H1 (cell line): ENCODE measurements at regions not wholly inside any gene's neighbourhood (a gene's known extent, or its start where the extent isn't known, plus 50 kb on each side); places are given as distances from the start of the nearest gene placed in this dataset.

ENCODE experiments used
- CTCF ChIA-PET: fragments of 300-600 bp; sonication (Branson Sonifier 250); formaldehyde crosslinking; loops from one replicate; lab custom pipeline; 2021; ENCODE audit not compliant: partially characterized antibody; lab: Charles Lee
- POLR2A ChIA-PET: fragments of 300-600 bp; sonication (Branson Sonifier 250); formaldehyde crosslinking; loops from one replicate; lab custom pipeline; 2021; ENCODE audit warnings: inconsistent platforms; ENCODE audit not compliant: partially characterized antibody; lab: Charles Lee
- DNase-seq, 2 experiments: peaks; one replicate each; pipeline versions ENCODE4 v3.0.0 to v3.0.0-alpha.2; 2010 to 2022; ENCODE audit warnings: low spot score in 2 of 2, low read depth in 1 of 2, mixed read lengths in 1 of 2
- FAIRE-seq: peaks from 2 replicates; lab custom pipeline; 2011; peaks lifted over from hg19 to GRCh38; lab: Jason Lieb, UNC
- H2AFZ ChIP-seq: 2 replicates; pipeline ENCODE4 v1.8.1; 2012; ENCODE audit warnings: low read length, inconsistent platforms
- H2AK5ac ChIP-seq: 2 replicates; pipeline ENCODE4 v1.6.1; 2013; ENCODE audit warnings: low read depth, low read length
- H2BK120ac ChIP-seq: replicated peaks from 2 replicates; pipeline ENCODE3; 2013; ENCODE audit warnings: low read depth, low read length, inconsistent platforms
- H2BK12ac ChIP-seq: 2 replicates; pipeline ENCODE4 v1.6.1; 2013; ENCODE audit warnings: low read depth, low read length
- H2BK15ac ChIP-seq: 2 replicates; pipeline ENCODE4 v1.6.1; 2013; ENCODE audit warnings: low read length
- H2BK20ac ChIP-seq: 2 replicates; pipeline ENCODE4 v1.6.1; 2013; ENCODE audit warnings: low read length
- H2BK5ac ChIP-seq: 2 replicates; pipeline ENCODE4 v1.6.1; 2013; ENCODE audit warnings: low read depth, low read length
- H3K14ac ChIP-seq: 2 replicates; pipeline ENCODE4 v1.6.1; 2013; ENCODE audit warnings: inconsistent platforms; ENCODE audit not compliant: insufficient read length
- H3K18ac ChIP-seq: 2 replicates; pipeline ENCODE4 v1.6.1; 2013; ENCODE audit warnings: low read length; ENCODE audit errors: extremely low read depth
- H3K23ac ChIP-seq: 2 replicates; pipeline ENCODE4 v1.6.1; 2013; ENCODE audit warnings: inconsistent platforms; ENCODE audit not compliant: insufficient read length
- H3K23me2 ChIP-seq: 2 replicates; pipeline ENCODE4 v1.6.1; 2013; ENCODE audit warnings: low read depth, low read length
- H3K27ac ChIP-seq: 2 replicates; pipeline ENCODE4 v1.6.1; 2011; ENCODE audit warnings: low read depth, low read length, inconsistent platforms
- H3K27me3 ChIP-seq, 4 experiments: replicated peaks in 1 of 4; 1 replicate in 1 of 4; 2 replicates in 3 of 4; pipeline versions ENCODE4 v1.6.1 to v1.8.1; 2011 to 2013; ENCODE audit warnings: low read length in 3 of 4, mild to moderate bottlenecking in 3 of 4, inconsistent platforms in 2 of 4, mixed read lengths in 2 of 4, moderate library complexity in 1 of 4; ENCODE audit not compliant: control insufficient read depth in 3 of 4, insufficient read depth in 3 of 4; ENCODE audit errors: extremely low read depth in 1 of 4
- H3K36me3 ChIP-seq, 4 experiments: 2 replicates each; pipeline versions ENCODE4 v1.6.1 to v1.8.1; 2011 to 2013; ENCODE audit warnings: mild to moderate bottlenecking in 4 of 4, low read length in 3 of 4, moderate library complexity in 2 of 4, control low read depth in 1 of 4, inconsistent platforms in 1 of 4; ENCODE audit not compliant: insufficient read depth in 4 of 4, control insufficient read depth in 2 of 4
- H3K4ac ChIP-seq: replicated peaks from 2 replicates; pipeline ENCODE3; 2013; ENCODE audit warnings: low read length, low read depth, mixed read lengths, inconsistent platforms; ENCODE audit not compliant: insufficient read length
- H3K4me1 ChIP-seq, 4 experiments: replicated peaks in 1 of 4; 1 replicate in 1 of 4; 2 replicates in 3 of 4; pipeline versions ENCODE4 v1.6.1 to v1.8.1; 2011 to 2013; ENCODE audit warnings: low read length in 3 of 4, inconsistent platforms in 2 of 4, mixed read lengths in 1 of 4; ENCODE audit not compliant: insufficient read depth in 4 of 4, control insufficient read depth in 3 of 4
- H3K4me2 ChIP-seq, 2 experiments: 2 replicates each; pipeline versions ENCODE4 v1.6.1 to v1.8.1; 2011 to 2013; ENCODE audit warnings: low read depth in 2 of 2, low read length in 2 of 2, control low read depth in 1 of 2, inconsistent platforms in 1 of 2, mild to moderate bottlenecking in 1 of 2; ENCODE audit not compliant: insufficient read depth in 1 of 2
- H3K4me3 ChIP-seq, 4 experiments: fragments of 200-600, 300-600 bp in 1 of 4; sonication (generic), shearing (Covaris generic), sonication (Bioruptor Twin) in 1 of 4; 2 replicates each; pipeline versions ENCODE4 v1.5.1 to v1.8.1; 2011 to 2016; ENCODE audit warnings: low read length in 4 of 4, low read depth in 3 of 4, control low read depth in 2 of 4, inconsistent platforms in 2 of 4, mild to moderate bottlenecking in 2 of 4, mixed read lengths in 1 of 4, moderate library complexity in 1 of 4; ENCODE audit not compliant: insufficient read depth in 2 of 4; ENCODE audit errors: extremely low read depth in 1 of 4
- H3K56ac ChIP-seq: replicated peaks from 2 replicates; pipeline ENCODE3; 2013; ENCODE audit warnings: low read depth, mild to moderate bottlenecking, mixed read lengths, low read length, inconsistent platforms; ENCODE audit not compliant: insufficient read length
- H3K79me1 ChIP-seq: 2 replicates; pipeline ENCODE4 v1.6.1; 2013; ENCODE audit warnings: low read depth, low read length, control low read depth
- H3K79me2 ChIP-seq, 2 experiments: 2 replicates each; pipeline versions ENCODE4 v1.6.1 to v1.8.1; 2012 to 2013; ENCODE audit warnings: low read length in 2 of 2, mild to moderate bottlenecking in 2 of 2, inconsistent platforms in 1 of 2; ENCODE audit not compliant: insufficient read depth in 2 of 2, control insufficient read depth in 1 of 2
- H3K9ac ChIP-seq, 4 experiments: replicated peaks in 1 of 4; 1 replicate in 1 of 4; 2 replicates in 3 of 4; pipeline versions ENCODE4 v1.6.1 to v1.8.1; 2011 to 2013; ENCODE audit warnings: low read depth in 3 of 4, low read length in 3 of 4, control low read depth in 2 of 4, mild to moderate bottlenecking in 2 of 4, moderate library complexity in 2 of 4, inconsistent platforms in 1 of 4; ENCODE audit errors: extremely low read depth in 1 of 4
- H3K9me3 ChIP-seq, 2 experiments: 2 replicates each; pipeline versions ENCODE4 v1.6.1 to v1.8.1; 2012 to 2013; ENCODE audit warnings: mild to moderate bottlenecking in 2 of 2, moderate library complexity in 2 of 2, control low read depth in 1 of 2, inconsistent platforms in 1 of 2, low read depth in 1 of 2, low read length in 1 of 2, mixed read lengths in 1 of 2; ENCODE audit not compliant: insufficient read depth in 2 of 2
- H4K20me1 ChIP-seq, 2 experiments: replicated peaks in 1 of 2; 2 replicates each; pipeline versions ENCODE3 to v1.8.1; 2011 to 2013; ENCODE audit warnings: inconsistent platforms in 2 of 2, low read length in 2 of 2, mild to moderate bottlenecking in 1 of 2; ENCODE audit not compliant: insufficient read depth in 2 of 2, control insufficient read depth in 1 of 2
- H4K5ac ChIP-seq: 2 replicates; pipeline ENCODE4 v1.6.1; 2013; ENCODE audit warnings: low read length, low read depth, mixed read lengths, inconsistent platforms; ENCODE audit not compliant: insufficient read length
- H4K8ac ChIP-seq: 2 replicates; pipeline ENCODE4 v1.8.0; 2013; ENCODE audit warnings: mild to moderate bottlenecking, moderate library complexity, low read length, inconsistent platforms; ENCODE audit not compliant: insufficient read depth; ENCODE audit errors: extremely low read depth
- H4K91ac ChIP-seq: replicated peaks from 2 replicates; pipeline ENCODE3; 2013; ENCODE audit warnings: low read length, mixed read lengths, inconsistent platforms; ENCODE audit not compliant: insufficient read length
- BRCA1 ChIP-seq: IDR thresholded peaks from 2 replicates; pipeline ENCODE4 v1.6.1; 2012; ENCODE audit warnings: low read depth, low read length, improper control_type of control experiment
- CREB1 ChIP-seq: IDR thresholded peaks from 2 replicates; pipeline ENCODE4 v1.6.1; 2012; ENCODE audit warnings: inconsistent platforms
- EGR1 ChIP-seq: IDR thresholded peaks from 2 replicates; pipeline ENCODE4 v1.6.1; 2011; ENCODE audit warnings: low read depth, low read length, borderline replicate concordance
- HDAC2 ChIP-seq, 2 experiments: fragments of 300-600 bp in 1 of 2; sonication (generic) in 1 of 2; IDR thresholded peaks; 2 replicates each; pipeline ENCODE4 v1.6.1; 2011 to 2012; ENCODE audit warnings: low read depth in 2 of 2, low read length in 2 of 2, mild to moderate bottlenecking in 2 of 2, moderate library complexity in 2 of 2, borderline replicate concordance in 1 of 2, inconsistent platforms in 1 of 2
- JUN ChIP-seq: IDR thresholded peaks from 2 replicates; pipeline ENCODE4 v1.6.1; 2011; ENCODE audit warnings: low read depth, mild to moderate bottlenecking, improper control_type of control experiment, low read length
- KDM1A ChIP-seq: fragments of 200-600, 300-600 bp; sonication (generic); IDR thresholded peaks from 2 replicates; pipeline ENCODE4 v1.7.1; 2016; ENCODE audit warnings: mild to moderate bottlenecking, low read length, borderline replicate concordance
- RBBP5 ChIP-seq: IDR thresholded peaks from 2 replicates; pipeline ENCODE4 v1.7.1; 2012; ENCODE audit warnings: low read depth, mild to moderate bottlenecking, inconsistent platforms, low read length, moderate library complexity, borderline replicate concordance
- RFX5 ChIP-seq: IDR thresholded peaks from 2 replicates; pipeline ENCODE4 v1.6.1; 2011; ENCODE audit warnings: low read depth, low read length, improper control_type of control experiment, borderline replicate concordance
- RXRA ChIP-seq: IDR thresholded peaks from 2 replicates; pipeline ENCODE4 v1.6.1; 2011; ENCODE audit warnings: low read depth, mild to moderate bottlenecking, low read length, moderate library complexity; ENCODE audit not compliant: insufficient read depth
- SAP30 ChIP-seq: fragments of 300-600 bp; sonication (generic); IDR thresholded peaks from 2 replicates; pipeline ENCODE4 v1.7.1; 2012; ENCODE audit warnings: low read length, moderate library complexity, mild to moderate bottlenecking, inconsistent platforms; ENCODE audit not compliant: insufficient read depth, insufficient replicate concordance
- SIN3A ChIP-seq, 2 experiments: IDR thresholded peaks in 1 of 2; conservative IDR thresholded peaks in 1 of 2; 2 replicates each; pipeline ENCODE4 v1.6.1; 2011 to 2012; ENCODE audit warnings: low read length in 2 of 2, improper control_type of control experiment in 1 of 2, low read depth in 1 of 2, mild to moderate bottlenecking in 1 of 2
- SP1 ChIP-seq: IDR thresholded peaks from 2 replicates; pipeline ENCODE4 v1.6.1; 2011; ENCODE audit warnings: low read depth, low read length
- SRF ChIP-seq: IDR thresholded peaks from 2 replicates; pipeline ENCODE4 v1.6.1; 2011; ENCODE audit warnings: mild to moderate bottlenecking, low read depth, low read length, moderate library complexity
- TAF7 ChIP-seq: optimal IDR thresholded peaks from 2 replicates; pipeline ENCODE3; 2011; ENCODE audit warnings: low read depth, mild to moderate bottlenecking, inconsistent platforms, low read length, moderate library complexity, borderline replicate concordance
- TBP ChIP-seq: IDR thresholded peaks from 2 replicates; pipeline ENCODE4 v1.6.1; 2011; ENCODE audit warnings: low read depth, low read length, improper control_type of control experiment
- WGBS, 2 experiments: shearing (Covaris generic) in 1 of 2; methylation state at CpG; one replicate each; pipeline versions ENCODE4 v1.1.6 to v1.1.7; 2013 to 2015; ENCODE audit warnings: low lambda C conversion rate in 2 of 2, mixed read lengths in 2 of 2, inconsistent platforms in 1 of 2, low coverage in 1 of 2, missing lambda C conversion rate in 1 of 2; ENCODE audit not compliant: insufficient replicate concordance in 2 of 2, insufficient coverage in 1 of 2, insufficient read length in 1 of 2; ENCODE audit errors: extremely low coverage in 1 of 2, missing lambda C conversion rate in 1 of 2; 5-methylcytosine and 5-hydroxymethylcytosine counted together

GRCh38 chr14:82420871-82421270, 887.2 kb upstream of the SEL1L start:
- Histone ChIP-seq H2BK12ac (no peak overlapping the region), H3K9ac (no peak overlapping the region), H2BK15ac (no peak overlapping the region), H4K8ac (no peak overlapping the region), H4K20me1 (no peaks in the 10 kb centered on the region), H3K4me2 (no peak overlapping the region), H2BK20ac (no peak overlapping the region), H3K36me3 (no peaks in the 10 kb centered on the region; a peak in 1 of 8 replicates), H3K18ac (no peak overlapping the region), H2BK120ac (no peak overlapping the region), H3K56ac (no peak overlapping the region), H3K4me1 (0 out of 7 replicates have a peak, but pooled peaks cover 0 to 4% (median 0%) of the 10 kb centered on the region in 4 experiments), H3K27ac (no peak overlapping the region), H3K9me3 (no peaks in the 10 kb centered on the region), H4K91ac (no peak overlapping the region), H2BK5ac (no peak overlapping the region), H3K4me3 (no peak overlapping the region), H3K23ac (no peak overlapping the region), H3K4ac (no peak overlapping the region), H3K79me1 (no peaks in the 10 kb centered on the region), H4K5ac (no peak overlapping the region), H3K79me2 (no peaks in the 10 kb centered on the region), H3K23me2 (no peaks in the 10 kb centered on the region), H2AFZ (no peak overlapping the region), H3K27me3 (no peaks in the 10 kb centered on the region), H3K14ac (no peak overlapping the region), H2AK5ac (no peak overlapping the region)
- FAIRE-seq (no peak), DNase-seq (no peak)
- WGBS, 2 experiments: 93% methylated on average over 5 of the region's 5 CpGs; no CpG with 5 or more reads in 1 of the 2 experiments
- ChIA-PET CTCF (interaction anchor here (1.2 kb wide), 1 partner anchor 10 kb away, joined by 3 read pairs; no protein-coding TSS in a partner anchor), POLR2A (no interaction called here)
- TF ChIP-seq SAP30: no peak
- no peak for TF ChIP-seq SRF
- TF ChIP-seq KDM1A: no peak
- TF ChIP-seq TAF7: no peak
- TF ChIP-seq EGR1: no peak
- no peak for TF ChIP-seq JUN
- no peak for TF ChIP-seq RFX5
- no peak for TF ChIP-seq RBBP5
- TF ChIP-seq SIN3A (conservative IDR thresholded peaks at IDR 0.05 in 1 of 2, IDR thresholded peaks at IDR 0.05 in 1 of 2; ENCODE audit: low read depth in 1 of 2, low read length in 2 of 2): no peak
- no peak for TF ChIP-seq BRCA1
- no peak for TF ChIP-seq RXRA
- TF ChIP-seq CREB1: no peak
- no peak for TF ChIP-seq TBP
- TF ChIP-seq SP1: no peak
- TF ChIP-seq HDAC2 (IDR thresholded peaks at IDR 0.05; ENCODE audit: borderline replicate concordance in 1 of 2, low read depth in 2 of 2, low read length in 2 of 2): no peak
